HG02759 (cell line): ENCODE measurements at regions not wholly inside any gene's neighbourhood (a gene's known extent, or its start where the extent isn't known, plus 50 kb on each side); places are given as distances from the start of the nearest gene placed in this dataset.

Experiments
- ATAC-seq: cut with Tn5 transposase; IDR thresholded peaks from one replicate; pipeline ENCODE4 v1.9.1; 2021; ENCODE audit warnings: mild to moderate bottlenecking, moderate library complexity; ENCODE audit not compliant: unreplicated experiment

GRCh38 chr1:81126989-81127581 is 673.6 kb upstream of the ADGRL2 start:
- ATAC-seq, result no peak

GRCh38 chr1:81125672-81126071 is 675.1 kb upstream of the ADGRL2 start:
- no peak for ATAC-seq

- no peak for ATAC-seq
These were observed 679.4 kb upstream of the ADGRL2 start for GRCh38 chr1:81121306-81121705.

GRCh38 chr1:81119319-81119718 is 681.4 kb upstream of the ADGRL2 start:
- ATAC-seq, result no peak

- no peak for ATAC-seq
These were observed 682.2 kb upstream of the ADGRL2 start for GRCh38 chr1:81118550-81118949.

- ATAC-seq, result no peak
These were observed 685.3 kb upstream of the ADGRL2 start for GRCh38 chr1:81115422-81115821.

- ATAC-seq, result no peak
These were observed 686.5 kb upstream of the ADGRL2 start for GRCh38 chr1:81114191-81114590.

GRCh38 chr1:81113688-81114087 is 687.0 kb upstream of the ADGRL2 start:
- no peak for ATAC-seq

GRCh38 chr1:81111818-81112217 is 688.9 kb upstream of the ADGRL2 start:
- ATAC-seq, result no peak

- ATAC-seq, result no peak
These were observed 691.7 kb upstream of the ADGRL2 start for GRCh38 chr1:81109038-81109437.

- ATAC-seq, result no peak
These were observed 702.9 kb upstream of the ADGRL2 start for GRCh38 chr1:81097860-81098259.

GRCh38 chr1:81073580-81073979 is 727.2 kb upstream of the ADGRL2 start:
- ATAC-seq, result no peak

- no peak for ATAC-seq
These were observed 728.6 kb upstream of the ADGRL2 start for GRCh38 chr1:81071969-81072753.

GRCh38 chr1:81071072-81071858 is 729.5 kb upstream of the ADGRL2 start:
- ATAC-seq, result no peak

GRCh38 chr1:81069856-81070255 is 730.9 kb upstream of the ADGRL2 start:
- no peak for ATAC-seq

- ATAC-seq, result no peak
These were observed 732.0 kb upstream of the ADGRL2 start for GRCh38 chr1:81068726-81069125.

GRCh38 chr1:81053826-81054225 is 746.9 kb upstream of the ADGRL2 start:
- ATAC-seq, result no peak

- no peak for ATAC-seq
These were observed 748.6 kb upstream of the ADGRL2 start for GRCh38 chr1:81052162-81052561.

GRCh38 chr1:81050390-81050789 is 750.3 kb upstream of the ADGRL2 start:
- ATAC-seq, result no peak

GRCh38 chr1:81044708-81045107 is 756.0 kb upstream of the ADGRL2 start:
- ATAC-seq, result no peak

GRCh38 chr1:81042225-81042624 is 758.5 kb upstream of the ADGRL2 start:
- ATAC-seq, result no peak

GRCh38 chr1:81034291-81034690 is 766.4 kb upstream of the ADGRL2 start:
- ATAC-seq, result no peak
